Keratinocyte (primary cell): ENCODE measurements at regions not wholly inside any gene's neighbourhood (a gene's known extent, or its start where the extent isn't known, plus 50 kb on each side); places are given as distances from the start of the nearest gene placed in this dataset.

Experiments
- CTCF ChIP-seq, 3 experiments: IDR thresholded peaks in 1 of 3; conservative IDR thresholded peaks in 1 of 3; optimal IDR thresholded peaks in 1 of 3; 2 replicates in 2 of 3; 3 replicates in 1 of 3; pipeline versions ENCODE3 to v1.5.1; 2011; ENCODE audit warnings: low read length in 3 of 3, mild to moderate bottlenecking in 3 of 3, moderate library complexity in 2 of 3, control low read depth in 1 of 3, inconsistent platforms in 1 of 3; ENCODE audit not compliant: insufficient read depth in 2 of 3; ENCODE audit errors: extremely low read depth in 1 of 3
- EZH2 ChIP-seq: IDR thresholded peaks from one replicate; pipeline ENCODE4 v1.6.1; 2012; ENCODE audit warnings: inconsistent platforms, mild to moderate bottlenecking, low read length, moderate library complexity

GRCh38 chr1:18004278-18004677 lies 103.3 kb upstream of the IGSF21 start:
- TF ChIP-seq CTCF (optimal IDR thresholded peaks at IDR 0.05 in 1 of 3, IDR thresholded peaks at IDR 0.05 in 1 of 3, conservative IDR thresholded peaks at IDR 0.05 in 1 of 3; ENCODE audit: extremely low read depth in 1 of 3, insufficient read depth in 2 of 3, low read length in 3 of 3) (no peak), EZH2 (no peak)
